ENCODE measurements at regions not wholly inside any gene's neighbourhood (a gene's known extent, or its start where the extent isn't known, plus 50 kb on each side); places are given as distances from the start of the nearest gene placed in this dataset.

- no peak overlapping the region for H2BK20ac ChIP-seq (ENCODE audit: low read length)
- H3K9me3 ChIP-seq (ENCODE audit: insufficient read depth in 2 of 2, low read depth in 1 of 2, low read length in 1 of 2), result no peaks in the 10 kb centered on the region
- H3K36me3 ChIP-seq (ENCODE audit: control insufficient read depth in 2 of 4, insufficient read depth in 4 of 4, low read length in 3 of 4), result no peaks in the 10 kb centered on the region
- no peak overlapping the region for H4K5ac ChIP-seq (ENCODE audit: insufficient read length, low read depth, low read length)
- POLR2A ChIA-PET (ENCODE audit: partially characterized antibody), result no interaction called here
- DNase-seq (ENCODE audit: low read depth in 1 of 2, low spot score in 2 of 2), result no peak
- no peak overlapping the region for H3K4ac ChIP-seq (replicated peaks; ENCODE audit: insufficient read length, low read depth, low read length)
- H3K79me1 ChIP-seq (ENCODE audit: low read depth, low read length), result no peaks in the 10 kb centered on the region
- no peak overlapping the region for H3K27ac ChIP-seq (ENCODE audit: low read depth, low read length)
- H2AK5ac ChIP-seq (ENCODE audit: low read depth, low read length), result no peak overlapping the region
- H2BK120ac ChIP-seq (replicated peaks; ENCODE audit: low read depth, low read length), result no peak overlapping the region
- no peak overlapping the region for H2AFZ ChIP-seq (ENCODE audit: low read length)
- H2BK15ac ChIP-seq (ENCODE audit: low read length), result no peak overlapping the region
- H3K56ac ChIP-seq (replicated peaks; ENCODE audit: insufficient read length, low read depth, low read length), result no peak overlapping the region
- H3K27me3 ChIP-seq (replicated peaks in 1 of 4; ENCODE audit: control insufficient read depth in 3 of 4, extremely low read depth in 1 of 4, insufficient read depth in 3 of 4, low read length in 3 of 4), result no peaks in the 10 kb centered on the region
- no peak overlapping the region for H2BK12ac ChIP-seq (ENCODE audit: low read depth, low read length)
- no peak overlapping the region for H2BK5ac ChIP-seq (ENCODE audit: low read depth, low read length)
- WGBS, 2 experiments (ENCODE audit: extremely low coverage in 1 of 2, insufficient coverage in 1 of 2, insufficient read length in 1 of 2, insufficient replicate concordance in 2 of 2, low coverage in 1 of 2, low lambda C conversion rate in 2 of 2, missing lambda C conversion rate in 1 of 2), result 61% methylated on average over 8 of the region's 8 CpGs; no CpG with 5 or more reads in 1 of the 2 experiments
- no peaks in the 10 kb centered on the region for H4K20me1 ChIP-seq (replicated peaks in 1 of 2; ENCODE audit: control insufficient read depth in 1 of 2, insufficient read depth in 2 of 2, low read length in 2 of 2)
- H3K23me2 ChIP-seq (ENCODE audit: low read depth, low read length), result no peaks in the 10 kb centered on the region
- no peaks in the 10 kb centered on the region for H3K79me2 ChIP-seq (ENCODE audit: control insufficient read depth in 1 of 2, insufficient read depth in 2 of 2, low read length in 2 of 2)
- no peak overlapping the region for H3K23ac ChIP-seq (ENCODE audit: insufficient read length)
- no peak overlapping the region for H3K9ac ChIP-seq (replicated peaks in 1 of 4; ENCODE audit: extremely low read depth in 1 of 4, low read depth in 3 of 4, low read length in 3 of 4)
- CTCF ChIA-PET (ENCODE audit: partially characterized antibody), result interaction anchor here (0.6 to 1.1 kb wide), 2 partner anchors 272 to 406 kb away, joined by 3 read pairs; no protein-coding TSS in a partner anchor
- peaks cover 0 to 3% (median 0%) of the 10 kb centered on the region in 4 experiments; a peak in 1 of 7 replicates for H3K4me1 ChIP-seq (replicated peaks in 1 of 4; ENCODE audit: control insufficient read depth in 3 of 4, insufficient read depth in 4 of 4, low read length in 3 of 4)
- no peak overlapping the region for H4K8ac ChIP-seq (ENCODE audit: extremely low read depth, insufficient read depth, low read length)
- no peak overlapping the region for H4K91ac ChIP-seq (replicated peaks; ENCODE audit: insufficient read length, low read length)
- TF ChIP-seq BRCA1 (IDR thresholded peaks at IDR 0.05; ENCODE audit: low read depth, low read length) (no peak), ZNF274 (IDR thresholded peaks at IDR 0.05; ENCODE audit: borderline replicate concordance, extremely low read depth, low read length) (no peak), MAX (IDR thresholded peaks at IDR 0.05) (no peak), E2F6 (IDR thresholded peaks at IDR 0.05) (no peak), RAD21 (IDR thresholded peaks at IDR 0.05 in 1 of 2, conservative IDR thresholded peaks at IDR 0.05 in 1 of 2; ENCODE audit: low read depth in 2 of 2, low read length in 2 of 2) (0 out of 4 replicates have a peak, but pooled peaks of 1 of the 2 experiments have one; percentile 8)
- H3K4me3 ChIP-seq (ENCODE audit: extremely low read depth in 1 of 4, insufficient read depth in 2 of 4, low read depth in 3 of 4, low read length in 4 of 4), result no peak overlapping the region
- FAIRE-seq, result no peak
- no peak overlapping the region; a peak in 1 of 4 replicates for H3K4me2 ChIP-seq (ENCODE audit: insufficient read depth in 1 of 2, low read depth in 2 of 2, low read length in 2 of 2)
- H3K14ac ChIP-seq (ENCODE audit: insufficient read length), result no peak overlapping the region
- no peak overlapping the region for H3K18ac ChIP-seq (ENCODE audit: extremely low read depth, low read length)
Observed at GRCh38 chr10:36373424-36374096, 731.5 kb upstream of the FZD8 start.
